ENCODE measurements at regions not wholly inside any gene's neighbourhood (a gene's known extent, or its start where the extent isn't known, plus 50 kb on each side); places are given as distances from the start of the nearest gene placed in this dataset.

DNA sequence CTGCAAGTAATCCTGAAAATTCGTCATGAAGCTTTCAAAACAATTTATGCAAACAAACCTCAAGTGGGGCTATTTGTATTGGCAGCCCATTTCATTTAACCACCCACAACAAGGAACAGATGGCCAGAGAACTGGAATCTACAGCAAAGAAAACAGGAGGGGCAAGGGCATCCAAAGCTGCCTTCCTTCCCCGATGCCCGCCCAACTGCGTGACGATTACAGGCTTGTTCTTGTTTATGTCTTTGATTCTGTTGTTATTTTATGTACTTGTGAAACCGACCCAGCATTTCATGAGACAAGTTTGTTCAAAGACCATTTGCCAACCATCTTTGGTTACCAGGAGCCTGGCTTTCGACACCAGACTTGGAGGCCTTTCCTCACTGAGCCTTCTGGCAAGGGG is 59.1 kb upstream of the IRX6 start:
- in situ Hi-C loops (cut with MboI; ENCODE audit: low sequenced_read_pairs): loop anchor here (25.0 kb wide), 3 partner anchors 978 to 1703 kb away; partner anchors contain the start of gene IRX3
- no peaks in the 10 kb centered on the region for H3K36me3 ChIP-seq (replicated peaks)
- no peaks in the 10 kb centered on the region for H3K9me3 ChIP-seq
- no peaks in the 10 kb centered on the region for H3K4me1 ChIP-seq
- peaks cover 2% of the 10 kb centered on the region; the same call in 1 of the 2 replicates for H3K27me3 ChIP-seq (ENCODE audit: low read depth)
- no peak for DNase-seq (ENCODE audit: low spot score in 2 of 2)
- H3K4me3 ChIP-seq: no peak overlapping the region

- Histone ChIP-seq H3K9me3 (no peaks in the 10 kb centered on the region), H3K27me3 (ENCODE audit: low read depth) (peaks cover 2% of the 10 kb centered on the region; the same call in 1 of the 2 replicates), H3K4me3 (no peak overlapping the region), H3K36me3 (replicated peaks) (no peaks in the 10 kb centered on the region), H3K4me1 (no peaks in the 10 kb centered on the region)
- in situ Hi-C loops (cut with MboI; ENCODE audit: low sequenced_read_pairs): loop anchor here (25.0 kb wide), 3 partner anchors 979 to 1704 kb away; partner anchors contain the start of gene IRX3
- DNase-seq (ENCODE audit: low spot score in 2 of 2): no peak
Measured at GRCh38 chr16:55265926-55266325, 58.1 kb upstream of the IRX6 start.

DNA sequence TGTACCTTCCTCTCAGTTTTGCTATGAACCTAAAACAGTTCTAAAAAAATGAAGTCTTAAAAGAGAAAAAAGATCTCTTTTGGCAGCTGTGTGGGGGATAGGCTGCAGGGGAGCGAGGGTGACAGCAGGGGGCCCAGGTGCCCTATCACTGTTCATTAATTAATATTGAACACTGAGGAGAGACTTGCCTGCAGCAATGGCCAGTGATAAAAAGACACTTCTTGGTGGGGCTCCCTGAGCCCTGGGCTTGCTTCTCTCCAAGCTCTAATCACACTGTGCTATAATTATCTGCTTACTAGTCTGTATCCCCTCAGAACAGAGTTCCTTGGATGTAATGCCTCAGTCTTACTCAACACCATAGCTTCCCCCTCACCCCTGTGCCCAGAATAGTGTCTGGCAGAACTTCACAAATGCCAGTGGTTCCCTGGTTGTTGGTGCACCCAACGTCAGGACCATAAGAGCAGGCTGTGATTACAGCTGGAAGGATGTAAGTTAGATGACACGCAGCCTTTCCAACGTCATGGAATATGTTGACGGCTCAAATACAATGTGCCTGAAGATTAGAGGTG is 52.0 kb upstream of the IRX6 start:
- Histone ChIP-seq H3K4me3 (no peak overlapping the region), H3K27me3 (ENCODE audit: low read depth) (no peaks in the 10 kb centered on the region), H3K4me1 (no peaks in the 10 kb centered on the region; the same call in 1 of the 2 replicates), H3K36me3 (replicated peaks) (no peaks in the 10 kb centered on the region), H3K9me3 (no peaks in the 10 kb centered on the region)
- no peak for DNase-seq (ENCODE audit: low spot score in 2 of 2)
- in situ Hi-C loops (cut with MboI; ENCODE audit: low sequenced_read_pairs): loop anchor here (25.0 kb wide), 3 partner anchors 985 to 1710 kb away; partner anchors contain the start of gene IRX3

GRCh38 chr16:55272744-55273143 is 51.3 kb upstream of the IRX6 start:
- no peak for DNase-seq (ENCODE audit: low spot score in 2 of 2)
- no peaks in the 10 kb centered on the region for H3K9me3 ChIP-seq
- no peaks in the 10 kb centered on the region; the same call in 1 of the 2 replicates for H3K4me1 ChIP-seq
- in situ Hi-C loops (cut with MboI; ENCODE audit: low sequenced_read_pairs): loop anchor here (25.0 kb wide), 3 partner anchors 985 to 1710 kb away; partner anchors contain the start of gene IRX3
- no peaks in the 10 kb centered on the region for H3K36me3 ChIP-seq (replicated peaks)
- H3K4me3 ChIP-seq: no peak overlapping the region
- no peaks in the 10 kb centered on the region for H3K27me3 ChIP-seq (ENCODE audit: low read depth)

DNA sequence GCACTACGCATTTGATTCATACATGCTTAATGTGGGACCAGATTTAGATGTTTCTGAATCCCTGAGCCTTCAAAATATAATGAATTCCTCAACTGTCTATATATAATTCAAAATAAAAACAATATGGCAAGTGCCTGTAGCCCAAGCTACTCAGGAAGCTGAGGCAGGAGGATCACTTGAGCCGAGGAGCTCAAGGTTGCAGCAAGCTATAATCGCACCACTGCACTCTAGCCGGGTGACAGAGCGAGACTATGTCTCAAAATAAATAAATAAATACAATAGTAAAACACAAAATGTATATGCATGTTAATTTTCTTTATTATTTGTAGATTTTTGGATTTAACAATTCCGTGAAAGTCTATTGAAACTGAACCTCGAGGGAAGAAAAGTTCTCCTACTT is 50.6 kb upstream of the IRX6 start:
- H3K4me3 ChIP-seq: no peak overlapping the region
- no peaks in the 10 kb centered on the region for H3K27me3 ChIP-seq (ENCODE audit: low read depth)
- H3K9me3 ChIP-seq: no peaks in the 10 kb centered on the region
- no peaks in the 10 kb centered on the region for H3K36me3 ChIP-seq (replicated peaks)
- in situ Hi-C loops (cut with MboI; ENCODE audit: low sequenced_read_pairs): loop anchor here (25.0 kb wide), 3 partner anchors 986 to 1711 kb away; partner anchors contain the start of gene IRX3
- DNase-seq (ENCODE audit: low spot score in 2 of 2): no peak
- no peaks in the 10 kb centered on the region; the same call in 1 of the 2 replicates for H3K4me1 ChIP-seq

GRCh38 chr16:55273959-55274358 is 50.0 kb upstream of the IRX6 start:
- Histone ChIP-seq H3K4me1 (no peaks in the 10 kb centered on the region; the same call in 1 of the 2 replicates), H3K36me3 (replicated peaks) (no peaks in the 10 kb centered on the region), H3K9me3 (no peaks in the 10 kb centered on the region), H3K27me3 (ENCODE audit: low read depth) (no peaks in the 10 kb centered on the region), H3K4me3 (no peak overlapping the region)
- in situ Hi-C loops (cut with MboI; ENCODE audit: low sequenced_read_pairs): loop anchor here (25.0 kb wide), 3 partner anchors 987 to 1712 kb away; partner anchors contain the start of gene IRX3
- DNase-seq (ENCODE audit: low spot score in 2 of 2): no peak

Measured in HAP-1 (cell line).